ENCODE measurements at regions not wholly inside any gene's neighbourhood (a gene's known extent, or its start where the extent isn't known, plus 50 kb on each side); places are given as distances from the start of the nearest gene placed in this dataset.
A peak's percentile ranks its signal among the peaks of the same experiment; 100 is the strongest.

- DNase-seq (ENCODE audit: low spot score) = no peak
- no peak for ATAC-seq (ENCODE audit: low FRiP score)
- no peak for TF ChIP-seq CTCF (IDR thresholded peaks at IDR 0.05)
Measured at GRCh38 chr11:130637566-130637965, 189.1 kb downstream of the ADAMTS15 start.

- ATAC-seq (ENCODE audit: low FRiP score) (peak; percentile 8), DNase-seq (ENCODE audit: low spot score) (no peak)
- no peak for TF ChIP-seq CTCF (IDR thresholded peaks at IDR 0.05)
Measured at GRCh38 chr11:130638033-130638432, 189.6 kb downstream of the ADAMTS15 start.

- ATAC-seq (ENCODE audit: low FRiP score) = no peak
- DNase-seq (ENCODE audit: low spot score) = no peak
- no peak for TF ChIP-seq CTCF (IDR thresholded peaks at IDR 0.05)
Measured at GRCh38 chr11:130638624-130639023, 190.2 kb downstream of the ADAMTS15 start.

- no peak for DNase-seq (ENCODE audit: low spot score)
- no peak for TF ChIP-seq CTCF (IDR thresholded peaks at IDR 0.05)
- no peak for ATAC-seq (ENCODE audit: low FRiP score)
Measured at GRCh38 chr11:130639369-130639768, 190.9 kb downstream of the ADAMTS15 start.

- DNase-seq (ENCODE audit: low spot score) = no peak
- ATAC-seq (ENCODE audit: low FRiP score) = no peak
- no peak for TF ChIP-seq CTCF (IDR thresholded peaks at IDR 0.05)
Measured at GRCh38 chr11:130640526-130640925, 192.1 kb downstream of the ADAMTS15 start.

- ATAC-seq (ENCODE audit: low FRiP score) = no peak
- no peak for DNase-seq (ENCODE audit: low spot score)
- no peak for TF ChIP-seq CTCF (IDR thresholded peaks at IDR 0.05)
Measured at GRCh38 chr11:130641876-130642275, 193.4 kb downstream of the ADAMTS15 start.

GRCh38 chr11:130642994-130643393 is 194.5 kb downstream of the ADAMTS15 start:
- ATAC-seq (ENCODE audit: low FRiP score) (no peak), DNase-seq (ENCODE audit: low spot score) (no peak)
- no peak for TF ChIP-seq CTCF (IDR thresholded peaks at IDR 0.05)
